GDM1 (cell line): ENCODE measurements at regions not wholly inside any gene's neighbourhood (a gene's known extent, or its start where the extent isn't known, plus 50 kb on each side); places are given as distances from the start of the nearest gene placed in this dataset.

Experiments used
- DNase-seq: peaks from one replicate; lab custom pipeline; 2025; lab: John Stamatoyannopoulos, UW

- no peak for DNase-seq
Observed at GRCh38 chrX:21056622-21057021, 317.6 kb upstream of the CNKSR2 start.

- no peak for DNase-seq
Observed at GRCh38 chrX:21047034-21047455, 327.2 kb upstream of the CNKSR2 start.

GRCh38 chrX:21014326-21014725 is 359.9 kb upstream of the CNKSR2 start:
- no peak for DNase-seq

GRCh38 chrX:21004835-21005234 is 369.4 kb upstream of the CNKSR2 start:
- no peak for DNase-seq

GRCh38 chrX:20995829-20996228 is 378.4 kb upstream of the CNKSR2 start:
- DNase-seq = no peak

- no peak for DNase-seq
Observed at GRCh38 chrX:20989361-20989760, 384.9 kb upstream of the CNKSR2 start.

GRCh38 chrX:20988804-20989203 is 385.4 kb upstream of the CNKSR2 start:
- DNase-seq = no peak

- DNase-seq = no peak
Observed at GRCh38 chrX:20988118-20988517, 386.1 kb upstream of the CNKSR2 start.

GRCh38 chrX:20980426-20980825 is 393.8 kb upstream of the CNKSR2 start:
- no peak for DNase-seq

GRCh38 chrX:20974326-20974725 is 399.9 kb upstream of the CNKSR2 start:
- DNase-seq = no peak

- no peak for DNase-seq
Observed at GRCh38 chrX:20973038-20973437, 401.2 kb upstream of the CNKSR2 start.

- DNase-seq = no peak
Observed at GRCh38 chrX:20971250-20971649, 403.0 kb upstream of the CNKSR2 start.

- DNase-seq = no peak
Observed at GRCh38 chrX:20969565-20969964, 404.7 kb upstream of the CNKSR2 start.

- no peak for DNase-seq
Observed at GRCh38 chrX:20968996-20969395, 405.2 kb upstream of the CNKSR2 start.

- no peak for DNase-seq
Observed at GRCh38 chrX:20967725-20968124, 406.5 kb upstream of the CNKSR2 start.

- DNase-seq = no peak
Observed at GRCh38 chrX:20965270-20966044, 408.8 kb upstream of the CNKSR2 start.

- DNase-seq = no peak
Observed at GRCh38 chrX:20954014-20954413, 420.2 kb upstream of the CNKSR2 start.

- no peak for DNase-seq
Observed at GRCh38 chrX:20952180-20952579, 422.0 kb upstream of the CNKSR2 start.

- no peak for DNase-seq
Observed at GRCh38 chrX:20951016-20951810, 423.0 kb upstream of the CNKSR2 start.

GRCh38 chrX:20947411-20947912 is 426.8 kb upstream of the CNKSR2 start:
- DNase-seq = no peak

GRCh38 chrX:20913760-20914159 is 460.5 kb upstream of the CNKSR2 start:
- no peak for DNase-seq

GRCh38 chrX:20906571-20906970 is 467.6 kb upstream of the CNKSR2 start:
- DNase-seq = no peak

- DNase-seq = no peak
Observed at GRCh38 chrX:20884565-20884964, 489.7 kb upstream of the CNKSR2 start.
